HG03571 (cell line): ENCODE measurements at regions not wholly inside any gene's neighbourhood (a gene's known extent, or its start where the extent isn't known, plus 50 kb on each side); places are given as distances from the start of the nearest gene placed in this dataset.

Experiments
- ATAC-seq: cut with Tn5 transposase; IDR thresholded peaks from one replicate; pipeline ENCODE4 v1.9.1; 2021; ENCODE audit not compliant: unreplicated experiment

- ATAC-seq = peak; percentile 87
These were observed 1028.7 kb downstream of the XPNPEP1 start for GRCh38 chr10:108894402-108895301.

- no peak for ATAC-seq
These were observed 1046.2 kb downstream of the XPNPEP1 start for GRCh38 chr10:108877095-108877561.

GRCh38 chr10:108872854-108873253 lies 1050.5 kb downstream of the XPNPEP1 start:
- ATAC-seq = no peak

GRCh38 chr10:108868881-108869280 lies 1054.4 kb downstream of the XPNPEP1 start:
- ATAC-seq = no peak

GRCh38 chr10:108862676-108863350 lies 1060.5 kb downstream of the XPNPEP1 start:
- no peak for ATAC-seq

- no peak for ATAC-seq
These were observed 1062.0 kb downstream of the XPNPEP1 start for GRCh38 chr10:108861181-108861754.

- ATAC-seq = peak; percentile 57
These were observed 1071.1 kb downstream of the XPNPEP1 start for GRCh38 chr10:108852211-108852610.

- ATAC-seq = peak; percentile 89
These were observed 1073.0 kb downstream of the XPNPEP1 start for GRCh38 chr10:108850138-108850854.

GRCh38 chr10:108849688-108850087 lies 1073.6 kb downstream of the XPNPEP1 start:
- peak; percentile 23 for ATAC-seq

- no peak for ATAC-seq
These were observed 1074.1 kb downstream of the XPNPEP1 start for GRCh38 chr10:108849186-108849585.

- ATAC-seq = no peak
These were observed 1075.3 kb downstream of the XPNPEP1 start for GRCh38 chr10:108848046-108848445.

GRCh38 chr10:108840944-108841343 lies 1082.4 kb downstream of the XPNPEP1 start:
- no peak for ATAC-seq

- no peak for ATAC-seq
These were observed 1086.9 kb downstream of the XPNPEP1 start for GRCh38 chr10:108836362-108836761.

- ATAC-seq = no peak
These were observed 1101.3 kb downstream of the XPNPEP1 start for GRCh38 chr10:108822026-108822425.

GRCh38 chr10:108819302-108819701 lies 1104.0 kb downstream of the XPNPEP1 start:
- no peak for ATAC-seq

GRCh38 chr10:108817584-108817983 lies 1105.7 kb downstream of the XPNPEP1 start:
- no peak for ATAC-seq

- no peak for ATAC-seq
These were observed 1106.2 kb downstream of the XPNPEP1 start for GRCh38 chr10:108817135-108817534.

- ATAC-seq = no peak
These were observed 1110.4 kb downstream of the XPNPEP1 start for GRCh38 chr10:108812906-108813305.

GRCh38 chr10:108812296-108812695 lies 1111.0 kb downstream of the XPNPEP1 start:
- no peak for ATAC-seq

- no peak for ATAC-seq
These were observed 1115.1 kb downstream of the XPNPEP1 start for GRCh38 chr10:108808228-108808627.
